Esophagus muscularis mucosa (tissue), 4 donors: ENCODE measurements at regions not wholly inside any gene's neighbourhood (a gene's known extent, or its start where the extent isn't known, plus 50 kb on each side); places are given as distances from the start of the nearest gene placed in this dataset.

Experiments used
- DNase-seq: peaks from one replicate; pipeline ENCODE4 v3.0.0-alpha.2; 2017; ENCODE audit errors: extremely low spot score
- H3K27ac ChIP-seq, 4 donors: fragments of 200-600 bp; sonication (generic); replicated peaks in 1 of 4; 1 replicate in 3 of 4; 2 replicates in 1 of 4; pipeline ENCODE4 v1.5.1; 2016 to 2019; ENCODE audit warnings: mild to moderate bottlenecking in 1 of 4
- H3K27me3 ChIP-seq, 4 donors: fragments of 200-600 bp; sonication (generic); one replicate each; pipeline versions ENCODE4 v1.5.1 to v1.6.0; 2016 to 2019
- H3K36me3 ChIP-seq, 4 donors: fragments of 200-600 bp; sonication (generic); one replicate each; pipeline ENCODE4 v1.5.1; 2016 to 2019
- H3K4me1 ChIP-seq, 4 donors: fragments of 200-600 bp; sonication (generic); one replicate each; pipeline ENCODE4 v1.5.1; 2016 to 2019
- H3K4me3 ChIP-seq, 4 donors: fragments of 200-600 bp; sonication (generic); 1 replicate in 2 of 4; 2 replicates in 2 of 4; pipeline ENCODE4 v1.5.1; 2016 to 2019; ENCODE audit warnings: mild to moderate bottlenecking in 4 of 4, moderate library complexity in 1 of 4
- H3K9me3 ChIP-seq, 4 donors: fragments of 200-600 bp; sonication (generic); 1 replicate in 3 of 4; 2 replicates in 1 of 4; pipeline ENCODE4 v1.5.1; 2016 to 2019
- CTCF ChIP-seq, 3 experiments: fragments of 200-600 bp in 2 of 3; fragments of 450-650 bp in 1 of 3; sonication (generic) in 2 of 3; IDR thresholded peaks; one replicate each; pipeline ENCODE4 v1.5.1; 2017 to 2019; ENCODE audit warnings: antibody characterized with exemption in 3 of 3, mild to moderate bottlenecking in 2 of 3, moderate library complexity in 1 of 3
- EP300 ChIP-seq: sonication (generic); formaldehyde crosslinking; IDR thresholded peaks from one replicate; pipeline ENCODE4 v1.6.1; 2017; ENCODE audit warnings: antibody characterized with exemption
- POLR2A ChIP-seq: fragments of 450-650 bp; IDR thresholded peaks from one replicate; pipeline ENCODE4 v1.6.1; 2017; ENCODE audit warnings: antibody characterized with exemption, moderate library complexity, mild to moderate bottlenecking, low read depth
- POLR2AphosphoS5 ChIP-seq, 2 donors: sonication (generic); formaldehyde crosslinking; IDR thresholded peaks; one replicate each; pipeline ENCODE4 v1.6.1; 2017; ENCODE audit warnings: antibody characterized with exemption in 2 of 2
- WGBS: methylation state at CpG from one replicate; pipeline ENCODE4 v1.1.5; 2018; 5-methylcytosine and 5-hydroxymethylcytosine counted together
- intact Hi-C: fragments of 100-400 bp; cut with DNase I; formaldehyde crosslinking; loops from one replicate; pipeline ENCODE4 v1.15.1; 2023

DNA sequence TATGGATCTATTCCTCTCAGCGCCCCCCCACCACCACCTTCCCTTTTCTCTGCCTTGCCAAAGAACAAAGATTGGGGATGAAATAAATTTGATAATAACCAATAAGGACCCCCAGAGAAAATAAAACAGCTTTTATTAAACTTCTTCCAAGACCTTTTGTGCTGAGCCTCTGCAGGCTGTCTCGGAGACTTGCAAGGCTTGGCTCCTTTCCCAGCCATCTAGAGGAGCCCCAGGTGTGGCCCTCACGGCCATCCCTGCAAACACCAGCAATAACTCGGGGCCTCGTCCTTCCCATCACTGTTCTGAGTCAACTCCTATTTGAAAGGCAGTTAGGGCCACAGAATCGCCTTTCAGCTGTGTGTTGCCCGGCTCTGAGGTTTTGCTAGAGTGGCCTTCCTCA, 51.2 kb upstream of the LMO1 start:
- Histone ChIP-seq H3K4me3 (no peak overlapping the region), H3K27ac (no peak overlapping the region), H3K4me1 (peaks cover 0 to 8% (median 2%) of the 10 kb centered on the region in 4 donors), H3K36me3 (no peaks in the 10 kb centered on the region), H3K9me3 (no peaks in the 10 kb centered on the region), H3K27me3 (peaks cover 0 to 5% (median 0%) of the 10 kb centered on the region in 4 donors)
- no peak for DNase-seq
- WGBS = 65% methylated on average over 7 of the region's 7 CpGs
- intact Hi-C loops = no loop called here
- TF ChIP-seq CTCF (IDR thresholded peaks at IDR 0.05) (no peak), EP300 (no peak), POLR2A (no peak), POLR2AphosphoS5 (IDR thresholded peaks at IDR 0.05) (no peak)

DNA sequence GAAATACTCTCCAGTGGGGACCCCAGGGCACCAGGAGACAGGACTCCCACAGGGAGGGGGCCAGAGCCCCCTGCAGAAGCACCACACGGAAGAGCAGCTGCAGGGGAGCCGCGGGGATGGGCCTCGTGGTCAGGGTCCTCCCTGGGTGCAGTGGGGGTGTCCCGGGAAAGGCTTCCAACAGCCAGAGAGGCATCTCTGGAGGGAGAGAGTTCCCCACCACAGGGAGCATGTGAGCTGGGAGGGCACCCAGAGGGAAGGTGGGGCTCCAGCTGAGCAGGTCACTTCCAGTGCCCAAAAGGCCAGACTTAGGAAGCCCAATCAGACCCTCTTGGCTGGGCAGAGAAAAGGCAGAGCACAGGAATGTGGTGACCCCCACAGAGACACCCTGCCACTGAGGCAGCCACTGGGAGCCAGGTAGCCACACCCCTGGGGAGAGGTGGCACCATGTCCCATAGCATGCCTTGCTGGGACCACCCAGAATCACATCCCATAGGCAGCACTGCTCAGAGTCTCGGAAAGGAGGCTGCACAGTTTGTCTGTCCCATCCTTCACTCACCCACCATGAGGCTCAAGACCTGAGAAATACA, 49.9 kb upstream of the LMO1 start:
- H3K4me3 ChIP-seq = no peak overlapping the region
- 100% methylated on average over 3 of the region's 6 CpGs for WGBS
- H3K4me1 ChIP-seq = peaks cover 0 to 8% (median 2%) of the 10 kb centered on the region in 4 donors
- no peaks in the 10 kb centered on the region for H3K9me3 ChIP-seq
- H3K27ac ChIP-seq = no peak overlapping the region
- H3K36me3 ChIP-seq = no peaks in the 10 kb centered on the region
- intact Hi-C loops = no loop called here
- H3K27me3 ChIP-seq = peaks cover 0 to 5% (median 0%) of the 10 kb centered on the region in 4 donors
- TF ChIP-seq POLR2AphosphoS5 (IDR thresholded peaks at IDR 0.05) = no peak
- TF ChIP-seq CTCF (IDR thresholded peaks at IDR 0.05) = no peak
- no peak for TF ChIP-seq POLR2A
- no peak for TF ChIP-seq EP300
- DNase-seq = no peak
